ENCODE measurements at regions not wholly inside any gene's neighbourhood (a gene's known extent, or its start where the extent isn't known, plus 50 kb on each side); places are given as distances from the start of the nearest gene placed in this dataset.

GRCh38 chr3:41037651-41038334 lies 161.5 kb upstream of the CTNNB1 start:
- DNase-seq (ENCODE audit: low read depth): no peak

GRCh38 chr3:41040256-41040655 lies 159.0 kb upstream of the CTNNB1 start:
- DNase-seq (ENCODE audit: low read depth): no peak

GRCh38 chr3:41041462-41041861 lies 157.8 kb upstream of the CTNNB1 start:
- no peak for DNase-seq (ENCODE audit: low read depth)

DNA sequence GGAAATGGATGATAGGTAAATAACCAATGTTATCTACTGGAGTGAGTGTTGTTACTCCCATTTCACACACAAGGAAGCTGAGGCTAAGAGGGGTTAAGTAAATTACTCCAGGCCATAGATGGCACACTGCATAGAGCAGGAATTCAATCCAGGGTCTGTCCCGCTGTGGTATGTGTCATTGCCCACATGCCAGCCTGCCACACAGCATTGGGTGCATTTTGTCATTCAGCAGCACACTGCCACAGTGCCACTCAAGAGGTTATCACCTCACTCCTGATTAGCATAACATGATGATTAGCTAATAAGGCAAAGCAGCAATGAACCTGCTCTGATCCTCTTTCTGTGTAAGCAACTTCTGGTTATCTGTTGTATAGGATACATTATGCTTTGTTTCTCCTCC lies 157.4 kb upstream of the CTNNB1 start:
- DNase-seq (ENCODE audit: low read depth): no peak

GRCh38 chr3:41044523-41044922 lies 154.8 kb upstream of the CTNNB1 start:
- DNase-seq (ENCODE audit: low read depth): no peak

GRCh38 chr3:41045491-41045890 lies 153.8 kb upstream of the CTNNB1 start:
- DNase-seq (ENCODE audit: low read depth): no peak

DNA sequence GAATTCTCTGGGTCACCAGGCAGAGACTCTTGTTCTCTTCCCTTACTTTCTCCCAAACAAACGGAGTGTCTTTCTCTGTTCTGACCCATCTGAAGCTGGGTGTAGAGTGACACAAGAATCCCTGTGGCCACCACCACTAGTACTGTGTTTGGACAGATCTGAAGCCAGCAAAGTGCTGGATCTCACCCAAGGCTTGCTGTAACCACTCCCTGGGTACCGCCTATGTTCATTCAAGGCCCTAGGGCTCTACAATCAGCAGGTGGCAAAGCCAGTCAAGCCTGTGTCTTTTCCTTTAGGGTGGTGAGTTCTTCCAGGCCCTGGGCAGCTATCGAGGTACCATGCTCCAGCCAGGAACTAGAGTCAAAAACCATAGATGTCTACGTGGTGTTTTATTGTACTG lies 149.2 kb upstream of the CTNNB1 start:
- no peak for DNase-seq (ENCODE audit: low read depth)

DNA sequence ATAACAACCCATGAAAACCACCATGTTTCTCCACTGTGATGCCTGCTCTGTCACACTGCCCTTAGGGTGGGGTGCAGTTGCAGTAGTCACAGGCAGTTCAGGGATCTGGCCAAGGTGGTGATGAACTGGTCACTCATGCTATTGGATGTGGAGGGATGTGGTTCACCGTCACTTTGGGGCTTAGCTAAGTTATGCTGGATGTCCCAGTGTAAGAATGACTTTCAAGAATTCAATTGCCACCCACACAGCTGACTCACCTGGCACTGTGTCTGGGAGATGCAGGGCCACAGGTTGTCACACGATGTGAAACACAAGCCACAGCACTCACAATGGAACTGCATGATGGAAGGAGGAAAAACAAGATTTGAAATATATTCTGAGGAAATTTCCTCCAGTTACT lies 146.1 kb upstream of the CTNNB1 start:
- no peak for DNase-seq (ENCODE audit: low read depth)

- DNase-seq (ENCODE audit: low read depth): no peak
Measured at GRCh38 chr3:41060106-41060505, 139.2 kb upstream of the CTNNB1 start.

DNA sequence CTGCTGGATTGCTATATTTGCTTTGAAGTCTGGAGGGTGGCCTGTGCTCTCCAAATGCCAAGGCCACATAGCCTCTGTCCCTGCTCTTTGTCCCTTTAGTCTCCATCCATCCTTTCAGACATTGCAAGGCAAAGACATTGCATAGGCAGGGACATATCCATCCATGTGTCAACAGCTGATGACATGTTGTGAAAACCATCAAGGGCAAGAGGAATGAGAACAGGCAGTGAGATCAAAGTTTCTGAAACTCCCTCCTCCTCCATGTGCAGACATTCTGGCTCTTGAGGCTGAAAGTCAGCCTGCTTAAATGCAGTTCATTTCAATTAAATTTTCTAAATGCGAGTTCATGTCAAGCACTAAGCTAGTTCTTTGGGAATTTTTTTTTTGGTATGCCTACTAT lies 135.2 kb upstream of the CTNNB1 start:
- no peak for DNase-seq (ENCODE audit: low read depth)

GRCh38 chr3:41064526-41064925 lies 134.8 kb upstream of the CTNNB1 start:
- no peak for DNase-seq (ENCODE audit: low read depth)

DNA sequence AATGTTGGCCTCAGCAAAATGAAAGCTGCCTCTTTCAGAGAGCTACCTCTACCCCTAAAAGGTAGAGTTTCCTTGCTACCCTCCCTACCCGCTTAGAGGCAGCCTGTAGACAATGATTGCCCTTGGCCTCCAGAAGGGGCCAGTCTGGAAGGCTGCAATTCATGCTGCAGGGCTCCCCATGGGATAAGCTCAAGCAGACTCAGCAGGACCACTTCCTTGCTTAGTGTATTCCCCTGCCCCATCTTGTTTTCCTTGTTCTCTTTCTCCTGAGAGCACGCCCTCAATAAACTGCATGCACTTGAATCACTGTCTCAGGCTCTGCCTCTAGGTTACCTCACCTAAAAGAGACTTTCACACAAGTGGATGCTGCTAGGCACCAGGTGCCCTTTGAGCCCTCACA lies 134.0 kb upstream of the CTNNB1 start:
- no peak for DNase-seq (ENCODE audit: low read depth)

DNA sequence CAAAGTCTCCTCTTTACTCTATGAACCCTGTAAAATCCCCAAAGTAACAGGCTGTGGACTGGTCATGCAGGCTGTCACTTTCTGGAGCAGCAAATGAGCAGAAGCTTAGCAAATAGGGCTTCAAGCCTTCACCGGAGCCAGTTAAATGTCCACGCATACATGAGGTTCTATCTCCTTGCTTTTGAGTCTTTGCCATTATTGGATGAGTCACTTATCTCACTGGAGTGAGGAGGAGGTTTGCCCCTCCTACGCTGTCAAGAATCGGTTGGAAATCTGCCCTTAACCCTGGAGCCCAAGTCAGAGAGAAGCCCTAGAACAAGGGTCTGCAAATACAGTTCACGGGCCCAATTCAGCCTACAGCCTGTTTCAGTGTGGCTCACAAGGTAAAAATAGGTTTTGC lies 126.1 kb upstream of the CTNNB1 start:
- DNase-seq (ENCODE audit: low read depth): no peak

DNA sequence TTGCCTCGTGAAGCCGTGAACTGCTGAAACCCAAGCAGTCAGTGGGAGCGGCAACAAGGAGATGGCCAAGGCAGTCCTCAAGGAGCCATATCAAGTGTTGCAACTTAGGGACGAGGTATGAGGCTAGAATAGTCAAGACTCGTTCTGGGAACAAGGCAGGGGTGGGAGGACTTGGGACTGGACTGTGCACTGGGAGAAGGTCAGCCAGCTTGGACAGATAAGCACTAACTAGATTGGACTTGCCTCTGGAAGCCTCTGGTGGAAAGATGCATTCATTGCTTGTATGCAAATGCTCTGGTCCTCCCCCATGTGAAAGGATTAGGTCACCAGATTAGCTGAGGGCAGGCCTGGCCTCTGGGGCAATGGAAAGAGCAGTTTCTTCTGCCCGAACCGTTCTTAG lies 123.3 kb upstream of the CTNNB1 start:
- DNase-seq (ENCODE audit: low read depth): no peak

- DNase-seq (ENCODE audit: low read depth): no peak
Measured at GRCh38 chr3:41076399-41076798, 122.9 kb upstream of the CTNNB1 start.

GRCh38 chr3:41080141-41080540 lies 119.2 kb upstream of the CTNNB1 start:
- no peak for DNase-seq (ENCODE audit: low read depth)

GRCh38 chr3:41088882-41089281 lies 110.4 kb upstream of the CTNNB1 start:
- no peak for DNase-seq (ENCODE audit: low read depth)

GRCh38 chr3:41089566-41089965 lies 109.7 kb upstream of the CTNNB1 start:
- no peak for DNase-seq (ENCODE audit: low read depth)

- no peak for DNase-seq (ENCODE audit: low read depth)
Measured at GRCh38 chr3:41092844-41093243, 106.5 kb upstream of the CTNNB1 start.

DNA sequence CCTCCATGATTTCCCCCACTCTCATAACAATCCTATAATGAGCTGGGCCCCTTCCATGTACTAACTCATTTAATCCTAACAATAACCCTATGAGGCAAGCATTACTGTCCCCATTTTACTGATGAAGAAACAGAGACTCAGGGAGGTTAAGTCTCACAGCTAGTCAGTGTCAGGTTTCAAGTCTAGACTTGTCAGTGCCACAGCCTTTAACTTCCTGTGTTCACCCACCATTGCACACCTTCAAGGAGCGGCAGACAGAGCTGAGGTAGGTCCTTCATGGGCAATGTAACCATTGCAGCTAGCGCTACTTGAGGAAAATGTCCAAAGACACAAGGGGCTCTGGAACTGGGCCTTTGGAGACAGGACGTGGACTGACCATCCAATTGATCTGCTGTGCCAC lies 105.8 kb upstream of the CTNNB1 start:
- DNase-seq (ENCODE audit: low read depth): no peak

DNA sequence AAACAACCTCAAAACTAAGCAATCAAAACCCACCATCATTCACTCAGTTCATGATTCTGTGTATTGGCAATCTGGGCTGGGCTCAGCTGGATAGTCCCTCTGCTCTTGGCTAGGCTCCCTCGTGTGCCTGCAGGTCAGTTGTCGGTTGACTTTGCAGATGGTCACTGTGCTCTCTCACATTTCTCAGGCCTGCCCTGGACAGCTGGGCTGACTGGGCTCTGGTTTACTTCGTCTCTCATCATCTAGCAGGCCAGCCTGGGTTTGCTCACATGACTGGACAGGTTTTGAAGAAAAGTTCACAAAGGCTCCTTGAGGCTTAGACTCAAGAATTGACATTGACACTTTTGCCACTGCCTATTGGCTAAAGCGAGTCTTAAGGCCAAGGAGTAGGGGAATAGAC lies 105.0 kb upstream of the CTNNB1 start:
- no peak for DNase-seq (ENCODE audit: low read depth)

DNA sequence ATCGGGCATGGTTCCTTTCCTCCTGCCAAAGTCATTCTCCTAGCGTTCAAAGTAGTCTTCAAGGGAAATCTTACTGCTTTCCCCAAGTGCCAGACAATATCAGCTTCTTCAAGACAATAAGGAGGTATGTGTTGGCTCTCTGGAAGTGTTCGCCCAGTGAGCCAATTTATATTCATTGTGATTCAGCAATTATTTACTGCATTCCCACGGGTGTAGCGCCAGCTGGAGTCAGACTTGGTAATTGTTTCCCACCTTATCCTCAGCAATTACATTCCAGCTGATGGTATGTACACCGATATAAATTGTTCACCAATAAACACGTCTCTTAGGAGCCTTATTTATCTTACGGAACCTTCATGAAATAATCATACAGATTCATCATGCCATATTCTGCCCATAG lies 103.6 kb upstream of the CTNNB1 start:
- no peak for DNase-seq (ENCODE audit: low read depth)

DNA sequence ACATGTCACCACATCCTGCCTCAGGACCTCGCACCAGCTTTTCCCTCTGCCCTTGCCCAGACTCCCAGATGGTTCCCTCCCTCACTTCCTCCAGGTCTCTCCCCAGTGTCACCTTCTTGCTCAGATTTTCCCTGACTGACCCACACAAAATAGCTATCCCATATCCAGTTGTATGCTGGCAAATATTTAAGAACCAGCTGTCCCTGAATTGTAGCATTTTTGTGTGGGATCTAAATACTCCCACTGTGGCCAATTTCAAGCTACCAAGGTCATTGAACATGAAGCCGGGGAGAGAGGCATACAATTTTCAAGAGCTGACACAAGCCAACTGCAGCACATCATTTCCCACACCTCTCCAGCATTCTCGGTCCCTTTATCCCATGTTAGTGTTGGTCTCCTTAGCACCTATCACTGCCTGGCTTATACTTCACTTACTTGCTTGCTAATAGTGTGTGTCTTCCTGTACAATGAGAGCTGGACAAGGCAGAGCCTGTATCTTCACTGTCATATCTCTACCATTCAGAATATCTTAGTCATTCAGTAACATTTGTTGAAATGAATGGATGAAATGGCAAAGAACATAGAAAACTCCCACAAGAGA lies 101.3 kb upstream of the CTNNB1 start:
- no peak for DNase-seq (ENCODE audit: low read depth)

- DNase-seq (ENCODE audit: low read depth): no peak
Measured at GRCh38 chr3:41101231-41101630, 98.1 kb upstream of the CTNNB1 start.

All from M059J (cell line).